ENCODE measurements at regions not wholly inside any gene's neighbourhood (a gene's known extent, or its start where the extent isn't known, plus 50 kb on each side); places are given as distances from the start of the nearest gene placed in this dataset.
"Not testable (repeated sequence)": the region's sequence is repeated elsewhere in the genome, so short reads cannot be mapped to it uniquely, and the experiment has no call there.

GRCh38 chr7:65177041-65177440 is 170.6 kb upstream of the ERV3-1 start:
- not testable (repeated sequence) for H3K9ac ChIP-seq (ENCODE audit: insufficient read length, low read depth); H3K9me3 ChIP-seq (ENCODE audit: insufficient read depth, low read length); H3K36me3 ChIP-seq (ENCODE audit: insufficient read depth, insufficient read length, low read length); H3K4me1 ChIP-seq (ENCODE audit: insufficient read depth, insufficient read length); H3K4me3 ChIP-seq (ENCODE audit: insufficient read length, low read depth); DNase-seq (ENCODE audit: low read depth, low spot score); H3K27me3 ChIP-seq (ENCODE audit: insufficient read depth, insufficient read length)

DNA sequence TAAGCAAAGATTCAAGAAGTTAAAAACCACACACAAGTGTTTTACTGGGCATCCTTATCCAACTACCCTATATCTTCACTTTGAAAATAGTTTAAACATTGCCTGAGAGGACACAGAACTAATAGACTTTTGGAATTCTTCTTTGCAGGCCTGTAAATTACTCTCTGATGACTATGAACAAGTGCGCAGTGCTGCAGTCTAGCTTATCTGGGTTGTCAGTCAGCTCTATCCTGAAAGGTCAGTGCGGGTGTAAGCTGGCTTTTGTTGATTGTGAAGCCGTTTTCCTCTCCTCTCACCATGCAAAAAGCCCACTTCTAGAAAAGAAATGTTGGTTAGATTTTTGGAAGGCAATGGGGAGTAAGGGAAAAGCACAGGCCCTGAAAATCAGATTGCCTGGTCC is 143.6 kb upstream of the ERV3-1 start:
- H3K4me3 ChIP-seq (ENCODE audit: insufficient read length, low read depth); H3K27me3 ChIP-seq (ENCODE audit: insufficient read depth, insufficient read length); DNase-seq (ENCODE audit: low read depth, low spot score); H3K36me3 ChIP-seq (ENCODE audit: insufficient read depth, insufficient read length, low read length); H3K9me3 ChIP-seq (ENCODE audit: insufficient read depth, low read length); H3K4me1 ChIP-seq (ENCODE audit: insufficient read depth, insufficient read length); H3K9ac ChIP-seq (ENCODE audit: insufficient read length, low read depth): not testable (repeated sequence)

GRCh38 chr7:65146118-65146914 is 139.8 kb upstream of the ERV3-1 start:
- not testable (repeated sequence) for H3K27me3 ChIP-seq (ENCODE audit: insufficient read depth, insufficient read length); H3K36me3 ChIP-seq (ENCODE audit: insufficient read depth, insufficient read length, low read length); H3K4me3 ChIP-seq (ENCODE audit: insufficient read length, low read depth); H3K9ac ChIP-seq (ENCODE audit: insufficient read length, low read depth); H3K4me1 ChIP-seq (ENCODE audit: insufficient read depth, insufficient read length); H3K9me3 ChIP-seq (ENCODE audit: insufficient read depth, low read length); DNase-seq (ENCODE audit: low read depth, low spot score)

- not testable (repeated sequence) for H3K4me3 ChIP-seq (ENCODE audit: insufficient read length, low read depth); H3K9ac ChIP-seq (ENCODE audit: insufficient read length, low read depth); H3K4me1 ChIP-seq (ENCODE audit: insufficient read depth, insufficient read length); H3K9me3 ChIP-seq (ENCODE audit: insufficient read depth, low read length); DNase-seq (ENCODE audit: low read depth, low spot score); H3K36me3 ChIP-seq (ENCODE audit: insufficient read depth, insufficient read length, low read length); H3K27me3 ChIP-seq (ENCODE audit: insufficient read depth, insufficient read length)
Measured at GRCh38 chr7:65145710-65146109, 139.2 kb upstream of the ERV3-1 start.

DNA sequence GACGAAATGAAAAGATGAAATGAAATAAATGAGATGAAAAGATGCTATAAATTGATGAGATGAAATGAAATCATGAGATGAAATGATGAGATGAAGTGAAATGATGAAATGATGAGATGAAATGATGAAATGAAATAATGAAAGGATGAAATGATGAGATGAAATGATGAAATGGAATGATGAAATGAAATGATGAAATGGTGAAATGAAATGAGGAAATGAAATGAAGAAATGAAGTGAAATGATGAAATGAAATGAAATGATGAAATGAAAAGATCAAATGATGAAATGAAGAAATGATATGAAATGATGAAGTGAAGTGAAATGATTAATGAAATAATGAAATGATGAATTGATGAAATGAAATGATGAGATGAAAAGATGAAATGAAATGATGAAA is 138.5 kb upstream of the ERV3-1 start:
- not testable (repeated sequence) for H3K36me3 ChIP-seq (ENCODE audit: insufficient read depth, insufficient read length, low read length); H3K4me3 ChIP-seq (ENCODE audit: insufficient read length, low read depth); H3K9me3 ChIP-seq (ENCODE audit: insufficient read depth, low read length); H3K27me3 ChIP-seq (ENCODE audit: insufficient read depth, insufficient read length); DNase-seq (ENCODE audit: low read depth, low spot score); H3K4me1 ChIP-seq (ENCODE audit: insufficient read depth, insufficient read length); H3K9ac ChIP-seq (ENCODE audit: insufficient read length, low read depth)

DNA sequence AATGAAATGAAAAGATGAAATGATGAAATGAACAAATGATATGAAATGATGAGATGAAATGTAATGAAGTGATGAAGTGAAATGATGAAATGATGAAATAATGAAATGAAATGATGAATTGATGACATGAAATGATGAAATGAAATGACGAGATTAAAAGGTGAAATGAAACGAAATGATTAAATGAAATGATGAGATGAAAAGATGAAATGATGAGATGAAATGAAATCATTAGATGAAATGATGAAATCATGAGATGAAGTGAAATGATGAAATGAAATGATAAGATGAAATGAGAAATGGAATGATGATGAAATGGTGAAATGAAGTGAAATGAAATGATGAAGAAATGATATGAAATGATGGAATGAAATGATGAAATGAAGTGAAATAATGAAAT is 138.1 kb upstream of the ERV3-1 start:
- not testable (repeated sequence) for H3K4me3 ChIP-seq (ENCODE audit: insufficient read length, low read depth); H3K27me3 ChIP-seq (ENCODE audit: insufficient read depth, insufficient read length); H3K36me3 ChIP-seq (ENCODE audit: insufficient read depth, insufficient read length, low read length); H3K4me1 ChIP-seq (ENCODE audit: insufficient read depth, insufficient read length); H3K9ac ChIP-seq (ENCODE audit: insufficient read length, low read depth); H3K9me3 ChIP-seq (ENCODE audit: insufficient read depth, low read length); DNase-seq (ENCODE audit: low read depth, low spot score)

DNA sequence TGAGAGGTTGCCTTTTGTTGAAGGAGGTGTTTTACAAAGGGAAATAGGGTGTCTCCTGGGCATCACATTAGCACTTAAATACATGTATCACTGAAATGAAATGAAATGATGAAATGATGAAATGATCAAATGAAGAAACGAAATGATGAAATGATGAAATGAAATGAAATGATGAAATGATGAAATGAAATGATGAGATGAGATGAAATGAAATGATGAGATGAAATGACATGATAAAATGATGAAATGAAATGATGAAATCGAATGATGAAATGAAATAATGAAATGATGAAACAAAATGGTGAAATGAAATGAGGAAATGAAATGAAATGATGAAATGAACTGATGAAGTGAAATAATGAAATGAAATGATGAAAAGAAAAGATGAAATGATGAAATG is 137.6 kb upstream of the ERV3-1 start:
- not testable (repeated sequence) for H3K4me1 ChIP-seq (ENCODE audit: insufficient read depth, insufficient read length); H3K4me3 ChIP-seq (ENCODE audit: insufficient read length, low read depth); DNase-seq (ENCODE audit: low read depth, low spot score); H3K9ac ChIP-seq (ENCODE audit: insufficient read length, low read depth); H3K36me3 ChIP-seq (ENCODE audit: insufficient read depth, insufficient read length, low read length); H3K27me3 ChIP-seq (ENCODE audit: insufficient read depth, insufficient read length); H3K9me3 ChIP-seq (ENCODE audit: insufficient read depth, low read length)

- H3K4me1 ChIP-seq (ENCODE audit: insufficient read depth, insufficient read length); H3K4me3 ChIP-seq (ENCODE audit: insufficient read length, low read depth); H3K36me3 ChIP-seq (ENCODE audit: insufficient read depth, insufficient read length, low read length); DNase-seq (ENCODE audit: low read depth, low spot score); H3K9ac ChIP-seq (ENCODE audit: insufficient read length, low read depth); H3K27me3 ChIP-seq (ENCODE audit: insufficient read depth, insufficient read length); H3K9me3 ChIP-seq (ENCODE audit: insufficient read depth, low read length): not testable (repeated sequence)
Measured at GRCh38 chr7:65141894-65142293, 135.4 kb upstream of the ERV3-1 start.

DNA sequence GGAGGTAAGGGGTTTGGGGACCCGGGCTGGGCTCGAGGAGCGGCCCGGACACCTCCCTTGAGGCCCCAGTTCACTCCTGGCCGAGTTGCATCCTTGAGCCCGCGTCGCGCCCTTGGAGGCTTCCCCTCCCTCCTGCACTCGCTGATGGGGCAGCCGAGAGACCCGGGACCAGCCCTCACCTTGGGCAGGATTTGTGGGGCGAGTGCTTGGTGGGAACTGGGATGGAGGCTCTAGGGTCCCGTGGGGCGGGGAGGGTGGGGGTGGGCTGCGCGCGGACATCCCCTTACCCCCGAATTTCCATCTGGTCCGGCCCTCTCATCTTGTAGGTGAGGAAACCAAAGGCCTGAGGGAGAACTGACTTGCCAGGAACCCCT is 134.9 kb upstream of the ERV3-1 start:
- not testable (repeated sequence) for H3K4me1 ChIP-seq (ENCODE audit: insufficient read depth, insufficient read length); H3K9me3 ChIP-seq (ENCODE audit: insufficient read depth, low read length); DNase-seq (ENCODE audit: low read depth, low spot score); H3K27me3 ChIP-seq (ENCODE audit: insufficient read depth, insufficient read length); H3K36me3 ChIP-seq (ENCODE audit: insufficient read depth, insufficient read length, low read length); H3K9ac ChIP-seq (ENCODE audit: insufficient read length, low read depth)
- peak overlapping the region; percentile 28 for H3K4me3 ChIP-seq (ENCODE audit: insufficient read length, low read depth)

- H3K27me3 ChIP-seq (ENCODE audit: insufficient read depth, insufficient read length); H3K9ac ChIP-seq (ENCODE audit: insufficient read length, low read depth); H3K9me3 ChIP-seq (ENCODE audit: insufficient read depth, low read length); H3K4me1 ChIP-seq (ENCODE audit: insufficient read depth, insufficient read length); DNase-seq (ENCODE audit: low read depth, low spot score); H3K36me3 ChIP-seq (ENCODE audit: insufficient read depth, insufficient read length, low read length): not testable (repeated sequence)
- H3K4me3 ChIP-seq (ENCODE audit: insufficient read length, low read depth) = peak overlapping the region; percentile 28
Measured at GRCh38 chr7:65140543-65141404, 134.3 kb upstream of the ERV3-1 start.

GRCh38 chr7:65136850-65137249 is 130.4 kb upstream of the ERV3-1 start:
- H3K36me3 ChIP-seq (ENCODE audit: insufficient read depth, insufficient read length, low read length); H3K27me3 ChIP-seq (ENCODE audit: insufficient read depth, insufficient read length); H3K4me3 ChIP-seq (ENCODE audit: insufficient read length, low read depth); H3K9me3 ChIP-seq (ENCODE audit: insufficient read depth, low read length); H3K9ac ChIP-seq (ENCODE audit: insufficient read length, low read depth); H3K4me1 ChIP-seq (ENCODE audit: insufficient read depth, insufficient read length); DNase-seq (ENCODE audit: low read depth, low spot score): not testable (repeated sequence)

DNA sequence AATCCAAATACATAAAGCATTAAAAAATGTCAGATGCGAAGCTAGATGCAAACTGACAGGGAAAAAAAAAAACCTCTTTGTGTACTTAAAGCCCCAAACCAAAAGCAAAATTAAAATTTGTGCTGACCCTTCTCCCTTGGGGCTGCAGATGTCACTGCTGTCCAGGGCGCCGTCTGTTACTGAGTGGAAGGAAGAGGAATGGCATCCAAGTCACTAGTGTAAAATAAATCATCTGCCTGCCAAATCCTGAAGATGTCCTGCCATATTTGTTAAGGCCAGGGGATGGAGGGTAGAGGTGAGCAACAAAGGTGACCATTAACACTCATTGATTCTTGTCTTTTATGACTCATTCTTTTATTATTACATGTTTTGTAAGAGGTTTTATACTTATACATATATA is 126.6 kb upstream of the ERV3-1 start:
- H3K27me3 ChIP-seq (ENCODE audit: insufficient read depth, insufficient read length) = not testable (repeated sequence)

More for the DNA sequence above, 126.6 kb upstream of the ERV3-1 start:
- not testable (repeated sequence) for H3K4me3 ChIP-seq (ENCODE audit: insufficient read length, low read depth); DNase-seq (ENCODE audit: low read depth, low spot score); H3K9me3 ChIP-seq (ENCODE audit: insufficient read depth, low read length); H3K4me1 ChIP-seq (ENCODE audit: insufficient read depth, insufficient read length); H3K36me3 ChIP-seq (ENCODE audit: insufficient read depth, insufficient read length, low read length); H3K9ac ChIP-seq (ENCODE audit: insufficient read length, low read depth)
